Spinal cord (tissue), 9 donors: ENCODE measurements at regions not wholly inside any gene's neighbourhood (a gene's known extent, or its start where the extent isn't known, plus 50 kb on each side); places are given as distances from the start of the nearest gene placed in this dataset.
"Not testable (repeated sequence)": the region's sequence is repeated elsewhere in the genome, so short reads cannot be mapped to it uniquely, and the experiment has no call there.

Source experiments
- DNase-seq, 6 donors: peaks; one replicate each; pipeline versions ENCODE4 v3.0.0 to v3.0.0-alpha.2; 2013 to 2015; ENCODE audit warnings: low spot score in 6 of 6, low read depth in 4 of 6
- H3K27ac ChIP-seq: one replicate; pipeline ENCODE4 v1.5.1; 2013; ENCODE audit warnings: low read depth, low read length, control low read depth
- H3K27me3 ChIP-seq: one replicate; pipeline ENCODE4 v1.6.1; 2013; ENCODE audit warnings: low read length; ENCODE audit not compliant: control insufficient read depth, insufficient read depth
- H3K36me3 ChIP-seq: one replicate; pipeline ENCODE4 v1.6.1; 2013; ENCODE audit warnings: low read length; ENCODE audit not compliant: control insufficient read depth, insufficient read depth
- H3K4me1 ChIP-seq: one replicate; pipeline ENCODE4 v1.6.1; 2013; ENCODE audit warnings: low read length; ENCODE audit not compliant: control insufficient read depth, insufficient read depth
- H3K4me3 ChIP-seq: one replicate; pipeline ENCODE4 v1.5.1; 2013; ENCODE audit warnings: low read depth, low read length, control low read depth
- H3K9me3 ChIP-seq: one replicate; pipeline ENCODE4 v1.6.1; 2013; ENCODE audit warnings: low read length; ENCODE audit not compliant: control insufficient read depth, insufficient read depth
- whole genome bisulfite sequencing: methylation state at CpG from one replicate; pipeline ENCODE4 v1.1.5; 2013; ENCODE audit warnings: missing lambda C conversion rate; ENCODE audit not compliant: insufficient coverage; 5-methylcytosine and 5-hydroxymethylcytosine counted together
- donor health status: healthy.

DNA sequence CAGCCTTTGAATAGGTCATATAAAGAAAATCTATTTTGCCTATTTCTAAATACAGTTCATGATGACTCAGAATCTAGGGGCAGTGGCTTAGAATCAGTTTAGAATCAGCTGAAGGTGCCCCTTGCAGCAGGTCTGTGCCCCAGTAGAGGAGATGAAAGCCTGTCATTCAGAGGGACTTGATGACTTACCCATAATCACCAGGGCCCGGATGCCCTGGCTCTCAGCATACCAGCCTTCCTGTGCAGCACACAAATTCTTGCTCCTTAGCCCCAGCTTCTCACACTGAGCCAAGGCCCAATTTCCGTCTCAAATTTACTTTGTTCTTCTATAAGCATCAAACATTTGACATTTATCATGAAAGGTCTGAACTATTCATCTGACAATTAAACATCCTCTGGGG, 83.2 kb upstream of the EOMES start:
- no peaks in the 10 kb centered on the region for H3K4me1 ChIP-seq
- H3K27ac ChIP-seq, result no peak overlapping the region
- no peak overlapping the region for H3K4me3 ChIP-seq
- no peak for DNase-seq
- WGBS, result 87% methylated on average over 1 of the region's 2 CpGs
- H3K36me3 ChIP-seq, result no peaks in the 10 kb centered on the region
- no peaks in the 10 kb centered on the region for H3K9me3 ChIP-seq
- H3K27me3 ChIP-seq, result no peaks in the 10 kb centered on the region

DNA sequence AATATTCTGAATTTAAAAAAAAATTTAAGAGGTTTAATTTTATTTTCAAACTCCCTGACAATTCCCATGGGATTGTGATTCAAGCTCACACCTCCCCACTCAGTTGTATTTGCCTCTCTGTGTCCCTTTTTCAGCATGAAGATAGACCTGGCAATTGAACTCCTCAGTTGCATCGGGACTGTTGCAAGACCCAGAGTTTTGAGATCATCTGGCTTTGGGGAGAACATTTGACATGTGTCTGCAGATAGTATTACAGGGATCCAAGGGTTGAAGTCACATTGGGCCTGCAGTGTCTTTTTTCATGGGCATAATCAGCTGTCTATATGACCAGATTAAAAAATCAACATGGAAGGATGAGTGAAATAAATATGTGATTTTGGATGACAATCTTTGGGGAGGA, 91.1 kb upstream of the EOMES start:
- Histone ChIP-seq H3K27me3 (no peaks in the 10 kb centered on the region), H3K9me3 (no peaks in the 10 kb centered on the region), H3K4me3 (no peak overlapping the region), H3K4me1 (no peaks in the 10 kb centered on the region), H3K36me3 (no peaks in the 10 kb centered on the region), H3K27ac (no peak overlapping the region)
- no peak for DNase-seq
- WGBS, result 33% methylated on average over 1 of the region's 1 CpG

DNA sequence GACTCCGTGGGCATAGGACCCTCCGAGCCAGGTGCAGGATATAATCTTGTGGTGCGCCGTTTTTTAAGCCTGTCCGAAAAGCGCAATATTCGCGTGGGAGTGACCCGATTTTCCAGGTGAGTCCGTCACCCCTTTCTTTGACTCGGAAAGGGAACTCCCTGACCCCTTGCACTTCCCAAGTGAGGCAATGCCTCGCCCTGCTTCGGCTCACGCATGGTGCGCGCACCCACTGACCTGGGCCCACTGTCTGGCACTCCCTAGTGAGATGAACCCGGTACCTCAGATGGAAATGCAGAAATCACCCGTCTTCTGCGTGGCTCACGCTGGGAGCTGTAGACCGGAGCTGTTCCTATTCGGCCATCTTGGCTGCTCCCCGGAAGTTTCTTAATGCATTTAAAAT, 99.5 kb upstream of the EOMES start:
- not testable (repeated sequence) for H3K27me3 ChIP-seq, H3K4me1 ChIP-seq, DNase-seq, H3K36me3 ChIP-seq, H3K9me3 ChIP-seq, H3K27ac ChIP-seq, H3K4me3 ChIP-seq
- WGBS, result 100% methylated on average over 3 of the region's 23 CpGs

DNA sequence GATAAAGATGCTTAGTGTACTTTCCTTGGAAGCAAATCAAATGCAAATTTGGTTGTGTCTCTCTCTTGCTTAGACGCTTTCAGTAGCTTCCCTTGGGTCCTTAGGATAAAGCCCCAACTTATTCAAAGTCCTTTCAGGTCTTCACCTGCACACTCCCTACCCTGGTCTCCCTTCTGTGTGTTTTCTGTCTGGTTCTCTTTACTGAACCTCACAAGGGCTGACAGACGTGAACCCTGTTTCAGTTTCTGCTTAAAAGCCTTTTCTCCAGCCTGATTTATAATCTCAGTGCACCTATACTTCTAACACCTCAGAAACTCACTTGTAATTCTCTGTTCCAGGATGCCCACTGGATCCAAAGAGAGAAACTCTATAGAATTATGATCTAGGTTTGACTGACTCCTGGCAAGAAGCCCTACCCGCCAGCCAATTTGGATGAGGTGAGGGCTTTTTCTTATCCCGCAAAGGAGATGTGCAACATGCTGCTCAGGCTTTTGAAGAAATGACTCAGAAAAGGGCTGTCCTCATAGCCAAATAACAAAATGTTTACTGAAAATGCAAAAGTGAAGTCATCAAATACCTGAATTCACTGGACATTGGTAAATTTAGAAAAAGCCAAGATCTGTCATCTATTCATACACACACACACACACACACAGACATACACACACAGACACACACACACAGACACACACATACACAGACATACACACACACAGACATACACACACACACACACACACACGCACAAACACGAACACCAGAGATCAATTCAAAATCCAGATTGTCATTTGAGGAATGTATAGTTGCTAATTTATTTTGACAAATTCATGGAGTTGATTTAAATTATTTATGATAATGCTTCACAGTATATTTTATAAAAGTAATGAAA, 102.4 kb upstream of the EOMES start:
- Histone ChIP-seq H3K4me3 (no peak overlapping the region), H3K36me3 (no peaks in the 10 kb centered on the region), H3K9me3 (no peaks in the 10 kb centered on the region), H3K27ac (no peak overlapping the region), H3K27me3 (no peaks in the 10 kb centered on the region), H3K4me1 (no peaks in the 10 kb centered on the region)
- DNase-seq, result peak in 1 of 6 donors; percentile 7
- 70% methylated on average over 4 of the region's 6 CpGs for WGBS

DNA sequence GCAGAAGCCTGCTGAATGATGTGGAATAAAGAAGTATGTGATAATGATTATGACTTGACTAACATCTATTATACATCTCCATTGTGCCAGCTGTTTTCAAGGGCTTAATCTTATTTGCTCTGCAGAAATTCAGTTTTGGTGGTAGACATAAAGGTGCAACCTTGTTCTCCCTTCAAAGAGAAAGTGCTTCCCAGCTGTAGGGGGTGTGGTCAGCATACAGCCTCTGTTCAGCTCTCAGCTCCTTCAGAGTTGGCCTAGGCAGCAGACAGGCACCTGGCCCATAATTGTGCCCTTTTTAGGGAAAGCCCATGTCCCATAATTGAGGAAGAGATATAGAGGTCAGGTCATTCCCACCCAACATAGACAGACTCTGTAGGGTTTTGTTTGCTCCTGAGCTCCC, 104.3 kb upstream of the EOMES start:
- peak in 1 of 6 donors; percentile 3 for DNase-seq
- Histone ChIP-seq H3K4me3 (no peak overlapping the region), H3K4me1 (no peaks in the 10 kb centered on the region), H3K36me3 (no peaks in the 10 kb centered on the region), H3K9me3 (no peaks in the 10 kb centered on the region), H3K27me3 (no peaks in the 10 kb centered on the region), H3K27ac (no peak overlapping the region)

DNA sequence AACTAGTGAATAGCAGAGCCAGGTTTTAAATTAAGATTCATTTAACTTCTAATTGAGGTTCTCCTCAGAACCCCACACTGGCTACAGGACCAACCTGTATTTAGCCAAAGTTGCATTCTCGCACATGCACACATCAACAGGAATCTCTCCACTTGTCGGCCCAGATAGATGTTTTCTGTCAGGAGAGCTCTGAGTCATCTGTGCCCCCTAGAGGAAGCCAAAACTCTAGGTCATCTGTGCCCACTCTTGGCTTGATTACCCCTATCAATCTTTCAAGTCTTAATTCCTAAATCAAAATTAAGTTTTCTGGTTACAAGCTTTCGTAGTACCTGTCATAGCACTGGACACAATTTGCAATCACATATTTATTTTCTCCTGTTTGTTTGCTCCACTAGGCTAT, 104.9 kb upstream of the EOMES start:
- Histone ChIP-seq H3K27me3 (no peaks in the 10 kb centered on the region), H3K4me3 (no peak overlapping the region), H3K36me3 (no peaks in the 10 kb centered on the region), H3K4me1 (no peaks in the 10 kb centered on the region), H3K27ac (no peak overlapping the region), H3K9me3 (no peaks in the 10 kb centered on the region)
- DNase-seq, result no peak
- 57% methylated on average over 2 of the region's 3 CpGs for WGBS

DNA sequence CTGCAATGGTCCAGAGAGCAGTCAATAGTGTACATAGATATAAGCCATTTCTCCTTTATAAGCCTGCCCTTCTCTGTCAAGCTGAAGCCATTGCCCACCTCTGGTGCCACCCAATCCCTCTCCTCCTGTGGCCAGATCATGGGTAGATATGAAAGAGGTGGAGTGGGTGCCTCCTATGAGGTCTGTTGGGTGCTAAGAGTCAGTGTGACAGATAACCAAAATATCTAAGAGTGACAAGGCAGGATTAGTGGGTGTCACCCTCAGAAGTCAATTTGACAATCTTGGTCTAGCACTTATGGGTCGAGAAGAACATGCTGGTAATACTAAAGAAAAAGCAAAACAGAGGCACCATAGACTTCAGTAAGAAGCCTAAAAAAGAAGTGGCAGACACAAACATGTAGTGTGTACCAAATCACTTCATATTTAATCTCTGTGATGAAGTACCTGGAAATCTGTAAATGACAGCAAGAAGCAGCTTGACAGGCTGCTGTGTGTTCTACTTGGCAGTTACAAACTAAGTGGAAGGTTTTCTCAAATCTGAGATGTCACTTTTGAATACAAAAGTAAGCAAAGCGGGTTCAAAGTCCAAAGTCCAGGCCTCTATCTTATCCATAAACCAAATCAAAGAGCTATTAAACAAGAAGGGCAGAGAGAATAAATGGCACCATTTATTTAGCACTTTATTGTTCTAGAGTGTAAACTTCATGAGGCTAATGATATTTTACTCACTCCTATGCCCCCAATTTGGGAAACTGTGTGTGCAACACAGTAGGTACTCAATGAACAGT, 118.9 kb upstream of the EOMES start:
- H3K4me1 ChIP-seq, result no peaks in the 10 kb centered on the region
- no peak for DNase-seq
- H3K27me3 ChIP-seq, result no peaks in the 10 kb centered on the region
- H3K9me3 ChIP-seq, result no peaks in the 10 kb centered on the region
- no peak overlapping the region for H3K4me3 ChIP-seq
- H3K27ac ChIP-seq, result no peak overlapping the region
- no peaks in the 10 kb centered on the region for H3K36me3 ChIP-seq
- WGBS, result no CpG with 5 or more reads among the region's 2 CpGs

DNA sequence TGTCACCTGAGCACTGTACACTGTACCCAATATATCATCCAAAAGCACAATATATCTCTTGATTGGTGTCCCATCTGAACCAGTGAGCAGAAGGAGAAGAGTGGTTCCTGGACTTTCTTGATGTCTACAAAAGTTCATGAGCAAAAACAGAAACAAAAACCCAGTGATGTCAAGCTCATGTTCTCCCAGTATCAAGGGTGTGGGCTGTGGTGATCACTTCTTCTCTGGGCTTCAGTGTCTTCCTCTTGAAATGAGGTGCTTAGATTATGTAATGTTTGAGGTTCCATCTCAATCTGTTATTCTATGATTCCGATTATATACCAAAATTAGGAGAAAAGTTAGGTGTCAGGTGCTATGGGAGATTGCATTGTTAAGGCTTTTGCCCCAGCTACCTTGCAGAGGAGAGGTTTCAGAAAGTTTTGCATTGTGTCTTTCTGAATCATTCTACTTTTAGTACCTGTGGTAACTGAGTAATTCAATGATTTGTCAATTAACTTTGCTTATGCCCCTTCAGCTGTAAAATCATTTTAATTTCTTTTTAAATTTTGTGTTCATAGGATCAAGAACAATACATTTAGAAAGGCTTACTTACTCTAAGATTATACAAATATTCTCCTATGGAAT, 122.0 kb upstream of the EOMES start:
- no peak overlapping the region for H3K4me3 ChIP-seq
- no CpG with 5 or more reads among the region's 1 CpG for WGBS
- no peaks in the 10 kb centered on the region for H3K27me3 ChIP-seq
- H3K27ac ChIP-seq, result no peak overlapping the region
- H3K9me3 ChIP-seq, result no peaks in the 10 kb centered on the region
- no peak for DNase-seq
- no peaks in the 10 kb centered on the region for H3K4me1 ChIP-seq
- H3K36me3 ChIP-seq, result no peaks in the 10 kb centered on the region

DNA sequence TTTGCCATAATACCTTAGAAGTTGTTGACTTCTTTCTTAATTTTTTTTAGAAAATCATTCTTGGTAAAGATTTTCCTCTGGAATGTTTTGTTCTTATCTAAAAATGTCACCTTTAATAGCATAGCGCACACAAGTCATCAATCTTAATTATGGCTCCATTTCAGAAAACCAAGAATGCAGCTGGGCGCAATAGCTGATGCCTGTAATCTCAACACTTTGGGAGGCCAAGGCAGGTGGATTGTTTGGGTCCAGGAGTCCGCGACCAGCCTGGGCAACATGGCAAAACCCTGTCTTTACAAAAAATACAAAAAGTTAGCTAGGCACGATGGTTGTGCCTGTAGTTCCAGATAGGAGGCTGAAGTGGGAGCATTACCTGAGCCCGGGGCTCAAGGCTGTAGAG, 125.6 kb upstream of the EOMES start:
- H3K9me3 ChIP-seq, result peaks cover 3% of the 10 kb centered on the region
- no peaks in the 10 kb centered on the region for H3K27me3 ChIP-seq
- no peak overlapping the region for H3K4me3 ChIP-seq
- H3K4me1 ChIP-seq, result no peaks in the 10 kb centered on the region
- DNase-seq, result no peak
- WGBS, result 0% methylated on average over 1 of the region's 6 CpGs
- H3K36me3 ChIP-seq, result no peaks in the 10 kb centered on the region
- H3K27ac ChIP-seq, result no peak overlapping the region
